GM21786 (cell line): ENCODE measurements at regions not wholly inside any gene's neighbourhood (a gene's known extent, or its start where the extent isn't known, plus 50 kb on each side); places are given as distances from the start of the nearest gene placed in this dataset.
"Not testable (repeated sequence)": the region's sequence is repeated elsewhere in the genome, so short reads cannot be mapped to it uniquely, and the experiment has no call there.

Experiments
- ATAC-seq: cut with Tn5 transposase; IDR thresholded peaks from one replicate; pipeline ENCODE4 v1.9.1; 2021; ENCODE audit not compliant: unreplicated experiment

GRCh38 chr10:23742807-23743206, 303.9 kb downstream of the OTUD1 start:
- peak; percentile 30 for ATAC-seq

DNA sequence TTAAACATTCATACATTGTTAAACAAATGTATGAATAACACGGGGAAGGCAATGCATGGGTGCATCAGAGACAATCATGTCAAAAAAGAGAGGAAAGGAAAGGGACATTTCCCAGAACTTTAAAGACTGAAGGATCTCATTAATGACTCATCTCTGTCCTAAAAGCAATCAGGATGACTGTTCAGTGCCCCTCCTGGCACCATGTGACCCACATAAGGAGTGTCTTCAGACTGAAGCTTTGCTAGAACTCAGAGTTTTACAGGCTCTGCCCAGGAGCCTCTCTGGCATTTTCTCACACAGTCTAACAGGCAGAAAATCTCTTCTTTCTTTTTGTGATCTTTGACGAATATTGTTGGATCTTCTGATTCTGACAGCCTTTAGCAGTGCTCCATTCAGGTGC, 315.3 kb downstream of the OTUD1 start:
- no peak for ATAC-seq

- ATAC-seq = no peak
Measured at GRCh38 chr10:23754941-23755340, 316.1 kb downstream of the OTUD1 start.

- ATAC-seq = no peak
Measured at GRCh38 chr10:23755556-23755955, 316.7 kb downstream of the OTUD1 start.

- ATAC-seq = no peak
Measured at GRCh38 chr10:23768281-23768680, 329.4 kb downstream of the OTUD1 start.

DNA sequence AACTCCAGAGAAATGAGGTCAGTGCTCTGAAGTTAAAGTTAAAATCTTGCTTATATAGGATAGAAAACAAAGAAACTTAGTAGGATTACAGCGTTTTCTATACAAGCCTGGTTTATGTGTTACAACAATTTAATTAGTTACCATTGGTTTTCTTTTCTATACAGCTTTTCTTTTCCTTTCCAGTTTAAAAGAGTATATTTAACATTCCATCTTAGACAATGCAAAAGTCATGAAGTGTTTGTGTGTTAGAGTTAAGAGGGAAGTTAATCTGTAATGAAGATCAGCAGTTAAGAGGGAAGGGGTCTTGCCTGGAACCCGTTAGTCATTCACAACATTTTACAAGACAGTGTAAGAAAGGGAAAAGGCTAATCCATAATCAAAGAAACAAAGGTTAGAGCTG, 338.3 kb downstream of the OTUD1 start:
- ATAC-seq = no peak

DNA sequence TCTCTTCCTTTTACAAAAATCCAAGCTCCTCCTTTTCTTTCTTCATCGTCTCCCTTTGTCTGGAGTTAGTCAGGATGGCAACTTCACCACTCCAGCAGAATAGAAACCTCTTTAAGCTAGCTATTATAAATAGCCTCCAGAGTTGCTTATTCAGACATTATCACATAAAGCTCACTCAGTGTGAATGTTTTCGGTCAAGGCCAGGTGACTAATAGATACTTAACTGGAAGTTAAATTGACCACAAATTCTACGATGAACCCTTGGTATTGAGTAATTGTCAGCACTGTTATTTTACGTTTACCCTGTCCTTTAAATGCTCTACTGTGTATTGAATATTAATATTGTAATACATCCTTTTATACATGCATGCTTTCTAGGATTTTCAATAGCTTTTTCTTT, 340.4 kb downstream of the OTUD1 start:
- no peak for ATAC-seq

GRCh38 chr10:23780331-23780730, 341.5 kb downstream of the OTUD1 start:
- ATAC-seq = no peak

- no peak for ATAC-seq
Measured at GRCh38 chr10:23786594-23786993, 347.7 kb downstream of the OTUD1 start.

DNA sequence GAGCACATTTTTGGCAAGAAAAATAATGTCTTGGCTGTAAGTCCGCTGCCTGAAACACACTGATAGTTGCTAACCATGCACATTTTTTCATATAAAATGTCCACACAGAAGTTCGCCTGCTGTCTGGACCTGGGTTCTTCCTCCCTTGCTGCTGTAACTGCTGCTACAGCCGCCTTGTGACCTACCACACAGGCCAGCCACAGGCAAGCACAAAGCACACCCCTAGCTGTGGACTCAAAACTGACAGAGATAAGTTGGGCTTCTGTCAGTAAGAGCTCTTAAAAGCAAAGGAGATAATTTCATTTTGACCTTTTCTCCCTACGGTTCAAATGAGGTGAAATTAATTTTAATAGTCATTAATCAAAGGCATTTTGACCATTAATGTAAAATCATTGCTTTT, 354.7 kb downstream of the OTUD1 start:
- ATAC-seq = no peak

GRCh38 chr10:23797452-23797851, 358.6 kb downstream of the OTUD1 start:
- not testable (repeated sequence) for ATAC-seq

DNA sequence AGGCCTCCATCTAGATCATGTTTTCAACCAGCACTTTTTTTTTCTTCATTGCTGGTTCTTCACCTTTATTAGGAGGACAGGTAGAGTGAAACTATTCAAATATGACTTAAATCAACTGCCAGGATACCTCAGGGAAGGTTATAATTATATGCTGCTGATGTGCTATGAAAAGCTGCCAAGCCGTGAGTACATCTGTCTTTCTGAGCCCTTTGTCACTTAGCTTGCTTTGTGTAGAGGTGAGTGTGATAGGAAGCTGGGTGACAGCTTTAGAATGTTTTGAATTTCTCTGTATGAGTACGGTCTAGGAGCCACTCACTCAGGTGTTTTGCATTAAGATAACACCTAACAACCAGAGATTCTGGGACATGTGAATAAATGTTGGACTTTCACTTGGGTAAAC, 365.2 kb downstream of the OTUD1 start:
- no peak for ATAC-seq

DNA sequence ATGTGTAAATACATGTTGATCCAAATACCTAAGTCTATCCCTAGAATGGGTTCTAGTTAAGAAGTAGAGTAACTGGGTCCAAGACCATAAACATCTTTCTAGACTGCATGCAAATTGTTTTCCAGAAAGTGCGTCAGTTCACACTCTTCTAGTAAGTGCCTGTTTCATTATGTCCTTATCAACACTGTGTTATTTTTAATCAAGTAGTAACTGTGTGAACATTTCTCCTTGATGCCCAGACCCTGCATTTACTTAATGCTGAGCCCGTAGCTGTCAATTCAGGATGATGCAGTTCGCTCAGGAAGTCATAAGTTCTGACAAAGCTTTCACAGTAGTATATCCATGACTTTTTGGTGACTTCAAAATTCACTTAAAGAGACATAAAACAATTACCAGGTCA, 374.8 kb downstream of the OTUD1 start:
- ATAC-seq = no peak

DNA sequence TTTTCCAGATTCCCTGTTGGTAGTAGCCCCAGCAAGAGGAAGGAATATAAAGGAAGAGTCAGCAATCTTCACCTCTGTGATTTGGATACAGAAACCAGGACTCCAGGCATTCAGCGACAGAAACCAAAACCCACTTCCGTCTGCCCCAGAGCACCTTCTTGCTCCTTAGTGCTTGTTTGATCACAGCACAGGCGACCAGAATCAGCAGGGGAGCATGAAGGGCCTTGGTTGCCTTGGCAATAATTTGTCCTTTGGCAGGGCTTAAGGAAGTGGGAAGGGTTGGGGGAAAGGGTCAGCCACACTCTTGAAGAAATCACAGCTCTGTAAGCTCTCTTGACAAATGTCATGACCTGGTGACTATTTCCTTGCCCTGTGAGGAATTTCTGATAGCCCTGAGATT, 379.6 kb downstream of the OTUD1 start:
- no peak for ATAC-seq

DNA sequence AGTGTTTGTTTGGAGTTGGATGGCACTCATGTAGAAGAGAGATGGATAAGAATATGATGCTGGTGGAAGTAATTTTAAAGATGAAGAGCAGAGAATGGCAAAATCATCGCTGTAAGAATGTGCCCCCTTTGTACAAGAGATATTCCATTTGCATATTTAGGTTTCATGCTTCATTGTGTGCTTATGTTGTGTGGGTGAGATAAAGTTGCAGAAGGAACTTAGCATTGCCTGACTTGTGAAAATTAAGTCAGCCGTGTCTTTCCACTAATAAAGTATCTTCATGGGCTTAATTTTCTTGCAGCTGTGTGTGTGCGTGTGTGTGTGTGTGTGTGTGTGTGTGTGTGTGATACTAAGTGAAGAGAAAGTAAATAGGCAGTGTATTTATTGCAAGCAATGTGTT, 381.9 kb downstream of the OTUD1 start:
- no peak for ATAC-seq

- no peak for ATAC-seq
Measured at GRCh38 chr10:23824822-23825221, 384.1 kb upstream of the KIAA1217 start.

- no peak for ATAC-seq
Measured at GRCh38 chr10:23826421-23826820, 382.5 kb upstream of the KIAA1217 start.

- no peak for ATAC-seq
Measured at GRCh38 chr10:23829556-23829955, 379.4 kb upstream of the KIAA1217 start.

GRCh38 chr10:23834091-23834490, 374.8 kb upstream of the KIAA1217 start:
- ATAC-seq = no peak

DNA sequence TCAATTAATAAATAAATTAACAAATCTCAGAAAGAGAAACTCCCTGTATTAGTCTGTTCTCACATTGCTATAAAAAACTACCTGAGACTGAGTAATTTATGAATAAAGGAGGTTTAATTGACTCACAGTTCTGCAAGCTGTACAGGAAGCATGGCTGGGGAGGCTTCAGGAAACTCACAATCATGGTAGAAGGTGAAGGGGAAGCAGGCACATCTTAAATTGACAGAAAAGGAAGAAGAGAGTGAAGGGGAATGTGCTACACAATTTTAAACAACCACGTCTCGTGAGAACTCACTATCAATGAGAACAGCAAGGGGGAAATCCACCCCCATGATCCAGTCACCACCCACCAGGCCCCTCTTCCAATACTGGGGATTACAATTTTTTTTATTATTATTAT, 358.3 kb upstream of the KIAA1217 start:
- no peak for ATAC-seq

- no peak for ATAC-seq
Measured at GRCh38 chr10:23859598-23859997, 349.3 kb upstream of the KIAA1217 start.

DNA sequence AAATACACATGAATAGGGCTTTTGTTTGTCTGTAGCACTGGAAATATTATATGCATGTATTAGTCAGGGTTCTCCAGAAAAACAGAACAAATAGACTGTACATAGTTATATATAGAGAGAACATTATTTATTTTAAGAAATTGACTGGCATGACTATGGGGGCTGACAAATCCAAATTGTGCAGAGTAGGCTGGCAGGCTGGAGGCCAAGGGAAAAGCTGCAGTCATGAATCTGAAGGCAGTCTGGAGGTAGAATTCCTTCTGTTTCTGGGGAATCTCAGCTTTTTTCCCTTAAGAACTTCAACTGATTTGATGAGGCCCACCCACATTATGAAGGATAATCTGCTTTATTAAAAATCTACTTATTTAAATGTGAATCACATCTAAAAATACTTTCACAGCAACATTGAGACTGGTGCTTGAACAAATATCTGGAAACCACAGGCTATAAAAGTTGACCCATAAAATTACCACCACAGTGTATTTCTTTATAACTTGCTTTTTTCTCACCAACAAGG, 344.2 kb upstream of the KIAA1217 start:
- no peak for ATAC-seq

GRCh38 chr10:23866985-23867384, 342.0 kb upstream of the KIAA1217 start:
- not testable (repeated sequence) for ATAC-seq

GRCh38 chr10:23868121-23868520, 340.8 kb upstream of the KIAA1217 start:
- no peak for ATAC-seq
